ENCODE measurements at regions not wholly inside any gene's neighbourhood (a gene's known extent, or its start where the extent isn't known, plus 50 kb on each side); places are given as distances from the start of the nearest gene placed in this dataset.

- Histone ChIP-seq H3K27me3 (ENCODE audit: low read length) (peaks cover 23% of the 10 kb centered on the region), H3K9ac (ENCODE audit: low read length) (no peak overlapping the region), H3K79me2 (ENCODE audit: low read length) (no peaks in the 10 kb centered on the region), H3K4me3 (ENCODE audit: low read length) (no peak overlapping the region), H3K9me2 (replicated peaks; ENCODE audit: low read length) (no peaks in the 10 kb centered on the region), H3K9me3 (ENCODE audit: low read length) (no peaks in the 10 kb centered on the region), H3K4me1 (ENCODE audit: insufficient read depth, low read length) (no peaks in the 10 kb centered on the region), H3F3A (ENCODE audit: low read length, unreplicated experiment) (no peaks in the 10 kb centered on the region), H3K36me3 (ENCODE audit: low read depth, low read length) (no peaks in the 10 kb centered on the region), H3K27ac (ENCODE audit: low read length) (no peak overlapping the region), H3K4me2 (ENCODE audit: low read length) (no peak overlapping the region), H4K20me1 (ENCODE audit: low read length) (no peaks in the 10 kb centered on the region), H2AFZ (ENCODE audit: low read length) (no peak overlapping the region)
- no TSS peak for BruUV-seq (replicated peaks)
- POLR2A ChIA-PET (ENCODE audit: unreplicated experiment): no interaction called here
- DNase-seq (no peak), ATAC-seq (no peak)
- intact Hi-C loops (cut with micrococcal nuclease): no loop called here
- TF ChIP-seq, protein P1, sequence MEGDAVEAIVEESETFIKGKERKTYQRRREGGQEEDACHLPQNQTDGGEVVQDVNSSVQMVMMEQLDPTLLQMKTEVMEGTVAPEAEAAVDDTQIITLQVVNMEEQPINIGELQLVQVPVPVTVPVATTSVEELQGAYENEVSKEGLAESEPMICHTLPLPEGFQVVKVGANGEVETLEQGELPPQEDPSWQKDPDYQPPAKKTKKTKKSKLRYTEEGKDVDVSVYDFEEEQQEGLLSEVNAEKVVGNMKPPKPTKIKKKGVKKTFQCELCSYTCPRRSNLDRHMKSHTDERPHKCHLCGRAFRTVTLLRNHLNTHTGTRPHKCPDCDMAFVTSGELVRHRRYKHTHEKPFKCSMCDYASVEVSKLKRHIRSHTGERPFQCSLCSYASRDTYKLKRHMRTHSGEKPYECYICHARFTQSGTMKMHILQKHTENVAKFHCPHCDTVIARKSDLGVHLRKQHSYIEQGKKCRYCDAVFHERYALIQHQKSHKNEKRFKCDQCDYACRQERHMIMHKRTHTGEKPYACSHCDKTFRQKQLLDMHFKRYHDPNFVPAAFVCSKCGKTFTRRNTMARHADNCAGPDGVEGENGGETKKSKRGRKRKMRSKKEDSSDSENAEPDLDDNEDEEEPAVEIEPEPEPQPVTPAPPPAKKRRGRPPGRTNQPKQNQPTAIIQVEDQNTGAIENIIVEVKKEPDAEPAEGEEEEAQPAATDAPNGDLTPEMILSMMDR (conservative IDR thresholded peaks at IDR 0.05; ENCODE audit: low read depth, low read length): no peak
- CTCF ChIA-PET: no interaction called here
Measured at GRCh38 chr2:221215487-221215886, 356.6 kb downstream of the EPHA4 start.

DNA sequence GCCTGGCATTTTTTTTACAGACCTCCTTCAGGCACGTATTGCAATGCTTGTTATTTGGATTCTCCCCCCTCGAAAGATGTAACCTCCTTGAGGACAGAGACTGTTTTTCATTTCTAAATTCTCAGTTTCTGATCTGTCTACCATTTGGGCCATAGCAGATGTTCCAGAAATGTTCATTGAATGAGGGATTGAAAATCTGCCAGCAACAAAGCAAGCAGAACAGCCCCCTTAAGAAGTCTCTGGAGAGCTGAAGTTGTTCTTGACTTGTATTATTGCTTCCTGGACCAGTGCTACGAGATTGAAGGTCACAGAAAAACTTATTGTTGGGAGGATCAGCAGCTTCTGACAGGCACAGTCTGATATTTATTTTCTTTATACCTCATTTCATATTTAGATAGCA is 355.5 kb downstream of the EPHA4 start:
- POLR2A ChIA-PET (ENCODE audit: unreplicated experiment): no interaction called here
- Histone ChIP-seq H3K27ac (ENCODE audit: low read length) (no peak overlapping the region), H3K4me1 (ENCODE audit: insufficient read depth, low read length) (no peaks in the 10 kb centered on the region), H3F3A (ENCODE audit: low read length, unreplicated experiment) (no peaks in the 10 kb centered on the region), H3K79me2 (ENCODE audit: low read length) (no peaks in the 10 kb centered on the region), H2AFZ (ENCODE audit: low read length) (no peak overlapping the region), H4K20me1 (ENCODE audit: low read length) (no peaks in the 10 kb centered on the region), H3K9me3 (ENCODE audit: low read length) (no peaks in the 10 kb centered on the region), H3K36me3 (ENCODE audit: low read depth, low read length) (no peaks in the 10 kb centered on the region), H3K4me2 (ENCODE audit: low read length) (no peak overlapping the region), H3K4me3 (ENCODE audit: low read length) (no peak overlapping the region), H3K27me3 (ENCODE audit: low read length) (peaks cover 17% of the 10 kb centered on the region), H3K9ac (ENCODE audit: low read length) (no peak overlapping the region), H3K9me2 (replicated peaks; ENCODE audit: low read length) (no peaks in the 10 kb centered on the region)
- CTCF ChIA-PET: no interaction called here
- TF ChIP-seq EZH2phosphoT487 (IDR thresholded peaks at IDR 0.05; ENCODE audit: borderline replicate concordance, low read length): no peak
- TF ChIP-seq EZH2 (IDR thresholded peaks at IDR 0.05; ENCODE audit: low read length, unreplicated experiment): no peak
- TF ChIP-seq, protein P1 (conservative IDR thresholded peaks at IDR 0.05; ENCODE audit: low read depth, low read length): no peak
- intact Hi-C loops (cut with micrococcal nuclease): no loop called here
- DNase-seq (no peak), ATAC-seq (no peak)
- BruUV-seq (replicated peaks): no TSS peak

GRCh38 chr2:221225752-221226151 is 346.4 kb downstream of the EPHA4 start:
- TF ChIP-seq EZH2phosphoT487 (IDR thresholded peaks at IDR 0.05; ENCODE audit: borderline replicate concordance, low read length): no peak
- no peak for TF ChIP-seq EZH2 (IDR thresholded peaks at IDR 0.05; ENCODE audit: low read length, unreplicated experiment)
- TF ChIP-seq, protein P1 (conservative IDR thresholded peaks at IDR 0.05; ENCODE audit: low read depth, low read length): no peak
- H3K9me3 ChIP-seq (ENCODE audit: low read length): no peaks in the 10 kb centered on the region
- intact Hi-C loops (cut with micrococcal nuclease): no loop called here
- H3K79me2 ChIP-seq (ENCODE audit: low read length): no peaks in the 10 kb centered on the region
- H3K4me2 ChIP-seq (ENCODE audit: low read length): no peak overlapping the region
- ATAC-seq (no peak), DNase-seq (no peak)
- BruUV-seq (replicated peaks): no TSS peak
- no peak overlapping the region for H3K9ac ChIP-seq (ENCODE audit: low read length)
- H3K4me1 ChIP-seq (ENCODE audit: insufficient read depth, low read length): no peaks in the 10 kb centered on the region
- H3K9me2 ChIP-seq (replicated peaks; ENCODE audit: low read length): no peaks in the 10 kb centered on the region
- H3F3A ChIP-seq (ENCODE audit: low read length, unreplicated experiment): no peaks in the 10 kb centered on the region
- ChIA-PET CTCF (no interaction called here), POLR2A (ENCODE audit: unreplicated experiment) (no interaction called here)
- no peaks in the 10 kb centered on the region for H4K20me1 ChIP-seq (ENCODE audit: low read length)
- H3K27ac ChIP-seq (ENCODE audit: low read length): no peak overlapping the region
- H3K36me3 ChIP-seq (ENCODE audit: low read depth, low read length): no peaks in the 10 kb centered on the region
- no peak overlapping the region for H2AFZ ChIP-seq (ENCODE audit: low read length)
- no peak overlapping the region for H3K4me3 ChIP-seq (ENCODE audit: low read length)
- peaks cover 7% of the 10 kb centered on the region; the same call in 1 of the 2 replicates for H3K27me3 ChIP-seq (ENCODE audit: low read length)
